HEK293 (cell line): ENCODE measurements at regions not wholly inside any gene's neighbourhood (a gene's known extent, or its start where the extent isn't known, plus 50 kb on each side); places are given as distances from the start of the nearest gene placed in this dataset.

Source experiments
- CTCF ChIA-PET: fragments of 350-600 bp; formaldehyde crosslinking; extraction: SDS; loops from one replicate; lab custom pipeline; 2021; ENCODE audit warnings: antibody characterized with exemption; lab: Yijun Ruan, JAX
- POLR2A ChIA-PET: fragments of 300-600 bp; formaldehyde crosslinking; extraction: SDS; loops from one replicate; lab custom pipeline; 2020; ENCODE audit warnings: antibody characterized with exemption, inconsistent platforms; lab: Yijun Ruan, JAX
- H3K27ac ChIP-seq: fragments of 200-500 bp; sonication (Bioruptor generic); 2 replicates; pipeline ENCODE4 v1.5.1; 2014; ENCODE audit warnings: low read depth, low read length, control low read depth, inconsistent platforms; ENCODE audit errors: extremely low read depth
- H3K36me3 ChIP-seq, 2 experiments: fragments of 200-500 bp in 1 of 2; sonication (Bioruptor generic) in 1 of 2; 1 replicate in 1 of 2; 2 replicates in 1 of 2; pipeline ENCODE4 v1.5.1; 2014 to 2017; ENCODE audit warnings: inconsistent platforms in 2 of 2, low read length in 2 of 2; ENCODE audit not compliant: control insufficient read depth in 2 of 2, insufficient read depth in 1 of 2
- H3K4me1 ChIP-seq: fragments of 200-500 bp; sonication (Bioruptor generic); 2 replicates; pipeline ENCODE4 v1.5.1; 2014; ENCODE audit warnings: mild to moderate bottlenecking, low read length, inconsistent platforms; ENCODE audit not compliant: control insufficient read depth, insufficient read depth
- H3K4me3 ChIP-seq: 2 replicates; pipeline ENCODE4 v1.5.1; 2011; ENCODE audit warnings: low read depth, mild to moderate bottlenecking, control low read depth, low read length, moderate library complexity
- H3K9me3 ChIP-seq: fragments of 200-500 bp; sonication (Bioruptor generic); 2 replicates; pipeline ENCODE4 v1.5.1; 2014; ENCODE audit warnings: low read depth, low read length, inconsistent platforms; ENCODE audit not compliant: control insufficient read depth, insufficient read depth
- BCL11A ChIP-seq: fragments of 450-650 bp; formaldehyde crosslinking; IDR thresholded peaks from 2 replicates; pipeline ENCODE4 v1.5.1; 2016; ENCODE audit warnings: low read depth, missing biosample characterization, missing genetic modification characterization
- BCL6B ChIP-seq: fragments of 450-650 bp; formaldehyde crosslinking; IDR thresholded peaks from 2 replicates; pipeline ENCODE4 v1.5.1; 2017; ENCODE audit warnings: missing biosample characterization, missing genetic modification characterization
- GLI4 ChIP-seq: fragments of 450-650 bp; formaldehyde crosslinking; IDR thresholded peaks from 2 replicates; pipeline ENCODE4 v1.5.1; 2016; ENCODE audit warnings: missing biosample characterization, missing genetic modification characterization
- GLIS1 ChIP-seq: fragments of 450-650 bp; formaldehyde crosslinking; IDR thresholded peaks from 2 replicates; pipeline ENCODE4 v1.5.1; 2016; ENCODE audit warnings: missing biosample characterization, missing genetic modification characterization
- KLF1 ChIP-seq: fragments of 450-650 bp; formaldehyde crosslinking; IDR thresholded peaks from 2 replicates; pipeline ENCODE4 v1.5.1; 2016; ENCODE audit warnings: missing biosample characterization, missing genetic modification characterization
- KLF8 ChIP-seq: fragments of 450-650 bp; formaldehyde crosslinking; IDR thresholded peaks from 2 replicates; pipeline ENCODE4 v1.5.1; 2016; ENCODE audit warnings: missing biosample characterization, missing genetic modification characterization
- SCRT2 ChIP-seq: fragments of 450-650 bp; formaldehyde crosslinking; IDR thresholded peaks from 2 replicates; pipeline ENCODE4 v1.5.1; 2016; ENCODE audit warnings: missing biosample characterization, missing genetic modification characterization
- SP2 ChIP-seq: fragments of 450-650 bp; formaldehyde crosslinking; IDR thresholded peaks from 2 replicates; pipeline ENCODE4 v1.5.1; 2016; ENCODE audit warnings: missing biosample characterization, missing genetic modification characterization
- SP7 ChIP-seq: fragments of 450-650 bp; formaldehyde crosslinking; IDR thresholded peaks from 2 replicates; pipeline ENCODE4 v1.5.1; 2016; ENCODE audit warnings: missing biosample characterization, missing genetic modification characterization
- ZBTB1 ChIP-seq: fragments of 450-650 bp; formaldehyde crosslinking; IDR thresholded peaks from 2 replicates; pipeline ENCODE4 v1.5.1; 2016; ENCODE audit warnings: missing biosample characterization, missing genetic modification characterization
- ZBTB10 ChIP-seq: fragments of 450-650 bp; formaldehyde crosslinking; IDR thresholded peaks from 2 replicates; pipeline ENCODE4 v1.5.1; 2016; ENCODE audit warnings: missing biosample characterization, missing genetic modification characterization
- ZBTB17 ChIP-seq: fragments of 450-650 bp; formaldehyde crosslinking; IDR thresholded peaks from 2 replicates; pipeline ENCODE4 v1.5.1; 2016; ENCODE audit warnings: missing biosample characterization, missing genetic modification characterization
- ZFHX2 ChIP-seq: fragments of 450-650 bp; formaldehyde crosslinking; conservative IDR thresholded peaks from 2 replicates; pipeline ENCODE4 v1.5.1; 2016; ENCODE audit warnings: missing biosample characterization, missing genetic modification characterization
- ZFP37 ChIP-seq: fragments of 450-650 bp; formaldehyde crosslinking; IDR thresholded peaks from 2 replicates; pipeline ENCODE4 v1.5.1; 2016; ENCODE audit warnings: missing biosample characterization, missing genetic modification characterization
- ZNF157 ChIP-seq: fragments of 450-650 bp; formaldehyde crosslinking; IDR thresholded peaks from 2 replicates; pipeline ENCODE4 v1.5.1; 2016; ENCODE audit warnings: missing biosample characterization, missing genetic modification characterization
- ZNF214 ChIP-seq: fragments of 450-650 bp; formaldehyde crosslinking; IDR thresholded peaks from 2 replicates; pipeline ENCODE4 v1.5.1; 2017; ENCODE audit warnings: missing biosample characterization, mild to moderate bottlenecking, missing genetic modification characterization, borderline replicate concordance
- ZNF239 ChIP-seq: fragments of 450-650 bp; formaldehyde crosslinking; IDR thresholded peaks from 2 replicates; pipeline ENCODE4 v1.5.1; 2016; ENCODE audit warnings: missing biosample characterization, missing genetic modification characterization
- ZNF274 ChIP-seq, 2 experiments: fragments of 200-500 bp in 1 of 2; fragments of 450-650 bp in 1 of 2; sonication (Bioruptor generic) in 1 of 2; formaldehyde crosslinking in 1 of 2; IDR thresholded peaks; 2 replicates each; pipeline versions ENCODE4 v1.5.1 to v1.6.1; 2014 to 2016; ENCODE audit warnings: borderline replicate concordance in 1 of 2, inconsistent platforms in 1 of 2, low read length in 1 of 2, missing biosample characterization in 1 of 2, missing genetic modification characterization in 1 of 2
- ZNF341 ChIP-seq: fragments of 450-650 bp; formaldehyde crosslinking; IDR thresholded peaks from 2 replicates; pipeline ENCODE4; 2016; ENCODE audit warnings: low read depth, missing biosample characterization, missing genetic modification characterization
- ZNF37A ChIP-seq: fragments of 450-650 bp; IDR thresholded peaks from 2 replicates; pipeline ENCODE4 v1.5.1; 2018; ENCODE audit warnings: missing biosample characterization, missing genetic modification characterization
- ZNF48 ChIP-seq: fragments of 450-650 bp; formaldehyde crosslinking; IDR thresholded peaks from 2 replicates; pipeline ENCODE4 v1.5.1; 2016; ENCODE audit warnings: missing biosample characterization, missing genetic modification characterization
- ZNF580 ChIP-seq: fragments of 450-650 bp; formaldehyde crosslinking; IDR thresholded peaks from 2 replicates; pipeline ENCODE4 v1.5.1; 2016; ENCODE audit warnings: missing biosample characterization, missing genetic modification characterization
- ZNF660 ChIP-seq: fragments of 450-650 bp; IDR thresholded peaks from 2 replicates; pipeline ENCODE4 v1.5.1; 2018; ENCODE audit warnings: missing biosample characterization, mild to moderate bottlenecking, missing genetic modification characterization
- ZSCAN30 ChIP-seq: fragments of 450-650 bp; IDR thresholded peaks from 2 replicates; pipeline ENCODE4 v1.5.1; 2018; ENCODE audit warnings: missing biosample characterization, mild to moderate bottlenecking, missing genetic modification characterization, moderate library complexity
- ZSCAN4 ChIP-seq: fragments of 450-650 bp; formaldehyde crosslinking; IDR thresholded peaks from 2 replicates; pipeline ENCODE4 v1.5.1; 2017; ENCODE audit warnings: missing biosample characterization, missing genetic modification characterization

GRCh38 chr1:201724766-201725118 lies 104.2 kb upstream of the IPO9 start:
- Histone ChIP-seq H3K36me3 (no peaks in the 10 kb centered on the region), H3K4me3 (no peak overlapping the region), H3K27ac (no peak overlapping the region), H3K4me1 (peaks cover 21% of the 10 kb centered on the region), H3K9me3 (no peaks in the 10 kb centered on the region)
- TF ChIP-seq ZBTB17 (0 out of 2 replicates have a peak, but pooled peaks have one; percentile 36), ZNF157 (no peak)
- ChIA-PET POLR2A (interaction anchor here (1.8 kb wide), 1 partner anchor 10 kb away, joined by 4 read pairs; no protein-coding TSS in a partner anchor), CTCF (interaction anchor here (3.4 kb wide), 1 partner anchor 69 kb away, joined by 20 read pairs; no protein-coding TSS in a partner anchor)

- H3K4me3 ChIP-seq = no peak overlapping the region
- 0 out of 2 replicates have a peak, but pooled peaks have one; percentile 23 for TF ChIP-seq KLF1
- no peak for TF ChIP-seq SCRT2 (tag by site-specific recombination)
- TF ChIP-seq BCL11A = no peak
- no peak for TF ChIP-seq ZNF660 (tag by site-specific recombination)
- no peak for TF ChIP-seq ZNF580 (tag by site-specific recombination)
- TF ChIP-seq ZNF341 (tag by site-specific recombination) = no peak
- peak; percentile 72; the same call in 1 of the 2 replicates for TF ChIP-seq ZSCAN30 (tag by site-specific recombination)
- peak; percentile 55 for TF ChIP-seq ZBTB17
- no peak overlapping the region for H3K27ac ChIP-seq
- H3K36me3 ChIP-seq = no peaks in the 10 kb centered on the region
- ChIA-PET CTCF (interaction anchor here (0.5 to 2.1 kb wide), 5 partner anchors 10 to 293 kb away, joined by 3 to 8 read pairs (median 3); no protein-coding TSS in a partner anchor), POLR2A (no interaction called here)
- H3K4me1 ChIP-seq = peaks cover 5% of the 10 kb centered on the region
- no peaks in the 10 kb centered on the region for H3K9me3 ChIP-seq
These were observed 102.3 kb upstream of the IPO9 start for GRCh38 chr1:201726700-201727099.

- H3K27ac ChIP-seq = no peak overlapping the region
- H3K9me3 ChIP-seq = no peaks in the 10 kb centered on the region
- CTCF ChIA-PET = interaction anchor here (0.6 to 2.1 kb wide), 3 partner anchors 20 to 76 kb away, joined by 3 to 13 read pairs (median 9); no protein-coding TSS in a partner anchor
- POLR2A ChIA-PET = interaction anchor here (1.1 to 1.3 kb wide), 3 partner anchors 11 to 14 kb away, joined by 3 read pairs; no protein-coding TSS in a partner anchor
- no peaks in the 10 kb centered on the region for H3K36me3 ChIP-seq
- no peak overlapping the region for H3K4me3 ChIP-seq
- no peak for TF ChIP-seq ZNF37A (tag by site-specific recombination)
- no peak for TF ChIP-seq ZBTB10
- no peak for TF ChIP-seq ZSCAN4
- TF ChIP-seq KLF8 (tag by site-specific recombination) = no peak
- no peak for TF ChIP-seq ZNF48 (tag by site-specific recombination)
- TF ChIP-seq ZBTB17 = no peak
- TF ChIP-seq KLF1 = no peak
- no peak for TF ChIP-seq ZNF274 (IDR thresholded peaks at IDR 0.05; ENCODE audit: low read length)
- no peak for TF ChIP-seq ZNF274 (tag by site-specific recombination; IDR thresholded peaks at IDR 0.05; ENCODE audit: borderline replicate concordance)
- TF ChIP-seq GLI4 (tag by site-specific recombination) = no peak
- no peak for TF ChIP-seq ZNF214
- no peak for TF ChIP-seq ZNF239 (tag by site-specific recombination)
- no peak for TF ChIP-seq ZFP37
- no peak for TF ChIP-seq ZBTB1 (tag by site-specific recombination)
- TF ChIP-seq SP2 (tag by site-specific recombination) = no peak
- TF ChIP-seq BCL6B = no peak
- no peak for TF ChIP-seq GLIS1 (tag by site-specific recombination)
- TF ChIP-seq SP7 (tag by site-specific recombination) = no peak
- no peak for TF ChIP-seq ZFHX2
- no peaks in the 10 kb centered on the region for H3K4me1 ChIP-seq
These were observed 100.2 kb upstream of the IPO9 start for GRCh38 chr1:201728731-201729130.
